Activated CD4-positive, alpha-beta memory T cell treated with anti-CD3 and anti-CD28 coated beads, Interleukin-2, amount 10 ng/mL, durations not matched to agents 7 days and 5 days (primary cell): ENCODE measurements at regions not wholly inside any gene's neighbourhood (a gene's known extent, or its start where the extent isn't known, plus 50 kb on each side); places are given as distances from the start of the nearest gene placed in this dataset.

Experiments used
- CTCF ChIA-PET: fragments of 350-600 bp; sonication (Branson Sonifier 250); formaldehyde crosslinking; loops from one replicate; lab custom pipeline; 2021; ENCODE audit warnings: antibody characterized with exemption, inconsistent platforms; lab: Charles Lee
- POLR2A ChIA-PET: fragments of 350-600 bp; sonication (Branson Sonifier 250); formaldehyde crosslinking; loops from one replicate; lab custom pipeline; 2021; ENCODE audit warnings: antibody characterized with exemption; lab: Charles Lee
- DNase-seq: peaks from one replicate; pipeline ENCODE4 v3.0.0-alpha.2; 2020
- H3K27ac Mint-ChIP-seq: one replicate; pipeline ENCODE4 v1.8.0; 2021; ENCODE audit warnings: mild to moderate bottlenecking, mixed read lengths
- H3K27me3 Mint-ChIP-seq: one replicate; pipeline ENCODE4 v1.8.0; 2021; ENCODE audit warnings: mixed read lengths
- H3K36me3 Mint-ChIP-seq: one replicate; pipeline ENCODE4 v1.8.0; 2021; ENCODE audit warnings: low read depth, mixed read lengths
- H3K4me1 Mint-ChIP-seq: one replicate; pipeline ENCODE4 v1.8.0; 2021; ENCODE audit warnings: mixed read lengths
- H3K4me3 Mint-ChIP-seq: one replicate; pipeline ENCODE4 v1.8.0; 2021; ENCODE audit warnings: mild to moderate bottlenecking, mixed read lengths
- H3K9me3 Mint-ChIP-seq: one replicate; pipeline ENCODE4 v1.8.0; 2021; ENCODE audit warnings: mixed read lengths

- POLR2A ChIA-PET, result no interaction called here
- H3K27ac Mint-ChIP-seq, result no peak overlapping the region
- CTCF ChIA-PET, result no interaction called here
- H3K36me3 Mint-ChIP-seq, result no peaks in the 10 kb centered on the region
- peaks cover 23% of the 10 kb centered on the region for H3K27me3 Mint-ChIP-seq
- no peak overlapping the region for H3K4me3 Mint-ChIP-seq
- H3K9me3 Mint-ChIP-seq, result no peaks in the 10 kb centered on the region
- DNase-seq, result no peak
- no peaks in the 10 kb centered on the region for H3K4me1 Mint-ChIP-seq
Measured at GRCh38 chr3:14590569-14590968, 50.4 kb upstream of the GRIP2 start.

DNA sequence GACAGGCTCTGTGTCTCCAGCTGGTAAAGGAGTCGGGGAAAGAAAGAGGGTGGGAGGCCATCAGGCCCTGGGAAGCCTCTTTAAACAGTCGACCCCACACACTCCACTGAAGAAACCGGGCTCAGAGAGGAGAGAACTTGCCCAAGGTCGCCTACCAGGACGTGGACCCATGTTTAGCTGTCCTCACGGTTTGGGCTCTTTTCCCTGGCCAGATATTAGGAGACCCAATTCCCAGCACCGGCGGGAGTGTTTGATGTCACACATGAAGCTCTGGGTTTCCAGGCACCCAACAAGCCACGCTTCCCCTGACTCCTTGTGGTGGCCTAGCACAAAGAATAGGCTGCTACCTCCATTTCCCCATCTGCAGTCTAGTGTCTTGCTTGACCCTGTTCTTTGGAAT is 52.2 kb upstream of the GRIP2 start:
- Mint-ChIP-seq H3K27me3 (peaks cover 13% of the 10 kb centered on the region), H3K4me3 (no peak overlapping the region), H3K27ac (no peak overlapping the region), H3K9me3 (no peaks in the 10 kb centered on the region), H3K36me3 (no peaks in the 10 kb centered on the region), H3K4me1 (no peaks in the 10 kb centered on the region)
- ChIA-PET POLR2A (no interaction called here), CTCF (no interaction called here)
- no peak for DNase-seq

DNA sequence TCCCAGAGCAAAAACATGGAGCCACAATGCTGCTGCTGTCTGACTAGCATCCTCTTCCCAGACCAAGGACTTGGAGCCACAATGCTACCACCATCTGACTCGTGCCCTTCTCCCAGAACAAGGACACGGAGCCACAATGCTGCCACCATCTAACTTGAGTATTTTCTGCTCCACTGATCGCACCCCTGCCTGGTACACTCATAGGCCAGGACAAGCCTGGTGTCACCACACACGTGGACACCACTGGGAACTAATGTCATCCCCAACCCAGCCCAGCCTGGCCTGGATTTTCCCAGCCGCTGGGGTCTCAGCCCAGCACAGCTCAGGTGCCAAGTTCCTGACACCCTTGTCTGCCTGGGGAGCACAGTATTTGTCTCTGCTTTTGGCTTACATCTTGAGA is 52.7 kb upstream of the GRIP2 start:
- no peaks in the 10 kb centered on the region for H3K9me3 Mint-ChIP-seq
- ChIA-PET POLR2A (no interaction called here), CTCF (no interaction called here)
- H3K4me1 Mint-ChIP-seq, result no peaks in the 10 kb centered on the region
- H3K27me3 Mint-ChIP-seq, result peaks cover 13% of the 10 kb centered on the region
- no peak overlapping the region for H3K4me3 Mint-ChIP-seq
- no peak overlapping the region for H3K27ac Mint-ChIP-seq
- DNase-seq, result no peak
- no peaks in the 10 kb centered on the region for H3K36me3 Mint-ChIP-seq

- DNase-seq, result no peak
- CTCF ChIA-PET, result no interaction called here
Measured at GRCh38 chr3:14594234-14594633, 54.1 kb upstream of the GRIP2 start.

DNA sequence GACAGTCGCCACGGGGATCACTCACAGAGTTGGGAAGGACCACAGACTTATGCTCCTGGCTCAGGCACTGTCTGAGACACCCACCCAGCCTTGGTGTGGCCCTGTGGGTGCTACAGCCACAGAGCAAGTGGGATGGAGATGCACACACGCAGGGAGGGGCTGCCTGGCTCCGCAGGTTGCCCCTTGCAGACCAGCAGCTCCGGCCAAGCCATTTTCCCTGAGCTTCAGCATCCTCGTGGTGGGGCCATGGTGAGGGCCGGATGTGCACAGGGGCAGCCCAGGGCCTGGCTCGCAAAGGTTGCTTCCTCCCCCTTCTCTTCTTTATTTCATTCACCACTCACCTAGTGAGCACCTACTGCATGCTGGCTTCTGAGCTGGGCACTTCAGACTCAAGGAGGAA is 55.4 kb upstream of the GRIP2 start:
- Mint-ChIP-seq H3K27ac (no peak overlapping the region), H3K9me3 (no peaks in the 10 kb centered on the region), H3K36me3 (no peaks in the 10 kb centered on the region), H3K27me3 (peaks cover 27% of the 10 kb centered on the region), H3K4me3 (no peak overlapping the region), H3K4me1 (peaks cover 11% of the 10 kb centered on the region)
- CTCF ChIA-PET, result no interaction called here
- POLR2A ChIA-PET, result no interaction called here
- no peak for DNase-seq

More at GRCh38 chr3:14594234-14594633, 54.1 kb upstream of the GRIP2 start:
- Mint-ChIP-seq H3K27me3 (peaks cover 20% of the 10 kb centered on the region), H3K27ac (no peak overlapping the region), H3K36me3 (no peaks in the 10 kb centered on the region), H3K4me1 (peaks cover 11% of the 10 kb centered on the region), H3K9me3 (no peaks in the 10 kb centered on the region), H3K4me3 (no peak overlapping the region)
- POLR2A ChIA-PET, result interaction anchor here (0.6 kb wide), 1 partner anchor 53 kb away, joined by 4 read pairs; no protein-coding TSS in a partner anchor

DNA sequence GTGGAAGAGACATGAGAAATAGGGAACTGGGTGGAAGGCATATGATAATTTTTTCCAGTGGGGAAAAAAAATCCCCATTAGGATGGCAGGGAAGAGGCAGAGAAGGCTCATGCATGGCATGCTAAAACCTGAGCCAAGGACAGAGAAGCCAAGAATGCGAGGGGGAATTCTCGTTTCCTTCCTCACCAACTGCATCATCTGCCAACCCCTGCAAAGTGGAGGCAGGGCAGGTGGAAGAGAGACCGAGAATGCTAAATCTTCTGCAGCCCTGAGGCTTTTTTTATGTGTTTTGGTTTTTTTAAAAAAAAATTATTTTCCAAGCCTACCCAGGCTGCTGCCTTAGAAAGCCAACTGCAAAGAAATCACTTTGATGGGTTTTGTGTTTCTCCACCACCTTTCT is 54.3 kb upstream of the CCDC174 start:
- DNase-seq, result no peak
- H3K4me3 Mint-ChIP-seq, result no peak overlapping the region
- ChIA-PET POLR2A (no interaction called here), CTCF (no interaction called here)
- no peaks in the 10 kb centered on the region for H3K9me3 Mint-ChIP-seq
- H3K36me3 Mint-ChIP-seq, result no peaks in the 10 kb centered on the region
- peaks cover 11% of the 10 kb centered on the region for H3K4me1 Mint-ChIP-seq
- peaks cover 35% of the 10 kb centered on the region for H3K27me3 Mint-ChIP-seq
- no peak overlapping the region for H3K27ac Mint-ChIP-seq

DNA sequence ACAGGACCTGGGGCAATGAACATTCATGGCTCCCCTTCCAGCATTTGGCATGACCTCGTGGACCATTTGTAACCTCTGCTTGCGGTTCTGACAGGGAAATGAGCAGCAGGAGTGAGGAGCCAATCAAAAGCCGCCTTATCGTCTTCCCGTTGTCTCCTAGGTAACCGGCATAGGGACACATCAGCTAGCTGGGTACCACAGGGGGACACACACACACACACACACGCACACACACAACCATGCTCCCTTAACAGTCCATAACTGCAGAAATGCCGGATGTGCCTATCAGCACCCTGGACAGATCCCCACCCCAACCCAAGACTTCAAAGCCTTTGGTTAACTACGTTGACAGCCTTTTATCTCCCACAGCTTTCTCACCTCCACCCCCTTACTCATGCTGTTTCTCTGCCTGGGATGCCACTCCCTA is 53.4 kb upstream of the CCDC174 start:
- no peak overlapping the region for H3K27ac Mint-ChIP-seq
- CTCF ChIA-PET, result no interaction called here
- peaks cover 36% of the 10 kb centered on the region for H3K27me3 Mint-ChIP-seq
- peaks cover 12% of the 10 kb centered on the region for H3K4me1 Mint-ChIP-seq
- H3K36me3 Mint-ChIP-seq, result peaks cover under 1% of the 10 kb centered on the region
- H3K4me3 Mint-ChIP-seq, result no peak overlapping the region
- no peaks in the 10 kb centered on the region for H3K9me3 Mint-ChIP-seq
- DNase-seq, result peak; percentile 69
- POLR2A ChIA-PET, result no interaction called here

DNA sequence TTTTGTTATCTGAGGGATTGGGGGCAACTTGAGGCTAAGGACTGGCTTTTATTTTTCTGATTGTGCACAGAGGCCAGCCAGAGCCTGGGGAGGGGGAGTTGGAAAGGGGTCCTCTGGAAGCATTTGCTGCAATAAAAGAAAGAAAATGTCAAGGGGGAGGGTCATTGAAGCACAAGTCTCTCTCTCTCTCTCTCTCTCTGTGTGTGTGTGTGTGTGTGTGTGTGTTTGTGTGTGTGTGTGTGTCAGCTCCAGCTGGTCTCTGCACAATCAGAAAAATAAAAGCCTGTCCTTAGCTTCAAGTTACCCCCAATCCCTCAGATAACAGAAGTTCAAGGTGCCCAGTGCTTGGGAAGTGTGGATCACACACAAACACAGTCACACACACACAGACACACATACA is 52.1 kb upstream of the CCDC174 start:
- no peak overlapping the region for H3K27ac Mint-ChIP-seq
- ChIA-PET POLR2A (no interaction called here), CTCF (interaction anchor here (1.5 kb wide), 1 partner anchor 396 kb away, joined by 3 read pairs; no protein-coding TSS in a partner anchor)
- no peak overlapping the region for H3K4me3 Mint-ChIP-seq
- H3K36me3 Mint-ChIP-seq, result peaks cover 3% of the 10 kb centered on the region
- DNase-seq, result no peak
- H3K9me3 Mint-ChIP-seq, result no peaks in the 10 kb centered on the region
- peaks cover 48% of the 10 kb centered on the region for H3K27me3 Mint-ChIP-seq
- H3K4me1 Mint-ChIP-seq, result peaks cover 14% of the 10 kb centered on the region

- POLR2A ChIA-PET, result no interaction called here
- no peaks in the 10 kb centered on the region for H3K9me3 Mint-ChIP-seq
- H3K27ac Mint-ChIP-seq, result no peak overlapping the region
- H3K36me3 Mint-ChIP-seq, result peaks cover 3% of the 10 kb centered on the region
- peaks cover 14% of the 10 kb centered on the region for H3K4me1 Mint-ChIP-seq
- CTCF ChIA-PET, result interaction anchor here (1.5 kb wide), 1 partner anchor 396 kb away, joined by 3 read pairs; no protein-coding TSS in a partner anchor
- DNase-seq, result no peak
- no peak overlapping the region for H3K4me3 Mint-ChIP-seq
- H3K27me3 Mint-ChIP-seq, result peaks cover 53% of the 10 kb centered on the region
Measured at GRCh38 chr3:14600075-14600474, 51.5 kb upstream of the CCDC174 start.

DNA sequence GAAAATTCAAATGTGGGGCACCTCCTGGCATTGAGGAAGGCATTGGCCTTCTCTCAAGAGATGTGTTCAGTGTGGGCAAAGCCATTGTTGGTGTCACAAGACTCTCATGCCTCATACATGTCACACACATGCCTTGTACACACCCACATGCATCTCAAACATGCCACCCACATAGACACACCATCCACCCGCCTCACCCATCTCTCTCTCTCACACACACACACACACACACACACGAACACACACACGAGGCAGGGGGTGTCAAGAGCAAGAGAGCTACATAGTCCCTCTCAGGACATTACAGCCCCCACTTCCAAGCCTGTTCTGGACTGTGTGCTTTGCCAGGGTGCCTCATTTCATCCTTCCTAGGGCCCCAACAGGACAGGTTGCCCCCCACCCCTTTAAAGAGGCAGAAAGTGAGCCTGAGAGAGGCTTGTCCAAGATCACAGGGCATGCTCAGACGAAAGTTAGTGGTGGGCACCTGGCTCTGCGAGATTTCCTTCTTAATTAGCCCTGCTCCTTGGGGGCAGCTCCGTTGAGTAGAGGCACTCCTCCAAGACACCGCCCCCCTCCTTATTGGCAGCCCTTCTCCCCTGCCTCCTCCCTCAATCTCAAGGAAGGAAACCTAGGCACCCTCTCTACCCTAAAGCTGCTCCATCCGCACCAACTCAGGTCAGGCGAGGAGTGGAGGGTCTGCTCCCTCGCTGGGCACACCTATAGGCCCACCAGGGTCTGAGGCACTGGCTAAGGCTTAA is 50.5 kb upstream of the CCDC174 start:
- Mint-ChIP-seq H3K27ac (no peak overlapping the region), H3K9me3 (no peaks in the 10 kb centered on the region), H3K4me1 (peaks cover 14% of the 10 kb centered on the region), H3K27me3 (peaks cover 61% of the 10 kb centered on the region), H3K4me3 (no peak overlapping the region), H3K36me3 (peaks cover 3% of the 10 kb centered on the region)
- DNase-seq, result no peak
- POLR2A ChIA-PET, result no interaction called here
- CTCF ChIA-PET, result interaction anchor here (1.5 kb wide), 1 partner anchor 397 kb away, joined by 3 read pairs; no protein-coding TSS in a partner anchor

DNA sequence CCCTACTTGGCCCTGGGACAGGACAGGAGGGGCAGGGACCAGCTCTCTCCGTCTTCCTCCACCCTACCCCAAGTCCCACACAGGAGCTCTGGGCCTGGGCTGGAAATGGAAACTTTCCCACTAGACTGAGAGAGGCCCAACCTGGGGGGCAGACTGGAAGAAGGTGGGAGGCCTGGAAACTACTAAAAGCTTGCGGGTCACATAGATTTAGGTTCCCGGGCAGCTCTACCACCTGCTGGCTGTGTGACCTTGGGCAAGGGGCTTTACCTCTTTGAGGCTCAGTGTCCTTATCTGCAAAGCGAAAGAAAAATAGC is 49.9 kb upstream of the CCDC174 start:
- H3K27me3 Mint-ChIP-seq, result peaks cover 64% of the 10 kb centered on the region
- H3K4me1 Mint-ChIP-seq, result peaks cover 14% of the 10 kb centered on the region
- ChIA-PET POLR2A (no interaction called here), CTCF (no interaction called here)
- no peak overlapping the region for H3K4me3 Mint-ChIP-seq
- DNase-seq, result no peak
- no peaks in the 10 kb centered on the region for H3K9me3 Mint-ChIP-seq
- H3K36me3 Mint-ChIP-seq, result peaks cover 3% of the 10 kb centered on the region
- H3K27ac Mint-ChIP-seq, result no peak overlapping the region
